NCI-H2081 treated with DMSO at 0.1 percent for 48 hours (cell line): ENCODE measurements at regions not wholly inside any gene's neighbourhood (a gene's known extent, or its start where the extent isn't known, plus 50 kb on each side); places are given as distances from the start of the nearest gene placed in this dataset.

ENCODE experiments used
- DNase-seq: peaks from one replicate; lab custom pipeline; 2025; lab: John Stamatoyannopoulos, UW

DNA sequence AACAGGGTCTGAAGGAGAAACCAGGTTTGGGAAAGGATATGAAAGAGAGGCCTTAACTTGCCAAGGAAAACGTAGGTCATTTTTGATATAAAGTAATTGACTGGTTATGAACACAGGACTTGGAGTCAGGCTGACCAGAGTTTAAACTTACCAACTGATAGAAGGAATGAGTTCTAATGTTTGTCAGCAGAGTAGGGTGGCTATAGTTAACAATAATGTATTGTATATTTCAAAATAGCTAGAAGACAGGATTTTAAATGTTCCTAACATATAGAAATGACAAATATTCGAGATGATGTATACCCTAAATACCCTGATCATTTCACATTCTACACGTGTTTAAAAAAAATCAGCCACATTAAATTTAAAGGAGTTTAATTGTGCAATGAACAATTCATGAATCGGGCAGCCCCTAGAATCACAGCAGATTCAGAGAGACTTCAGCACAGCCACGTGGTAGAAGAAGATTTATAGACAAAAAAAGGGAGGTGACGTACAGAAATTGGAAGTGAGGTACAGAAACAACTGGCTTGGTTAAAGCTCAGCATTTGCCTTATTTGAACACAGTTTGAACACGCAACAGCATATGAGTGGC, 52.5 kb upstream of the PLEKHG7 start:
- DNase-seq, result no peak

DNA sequence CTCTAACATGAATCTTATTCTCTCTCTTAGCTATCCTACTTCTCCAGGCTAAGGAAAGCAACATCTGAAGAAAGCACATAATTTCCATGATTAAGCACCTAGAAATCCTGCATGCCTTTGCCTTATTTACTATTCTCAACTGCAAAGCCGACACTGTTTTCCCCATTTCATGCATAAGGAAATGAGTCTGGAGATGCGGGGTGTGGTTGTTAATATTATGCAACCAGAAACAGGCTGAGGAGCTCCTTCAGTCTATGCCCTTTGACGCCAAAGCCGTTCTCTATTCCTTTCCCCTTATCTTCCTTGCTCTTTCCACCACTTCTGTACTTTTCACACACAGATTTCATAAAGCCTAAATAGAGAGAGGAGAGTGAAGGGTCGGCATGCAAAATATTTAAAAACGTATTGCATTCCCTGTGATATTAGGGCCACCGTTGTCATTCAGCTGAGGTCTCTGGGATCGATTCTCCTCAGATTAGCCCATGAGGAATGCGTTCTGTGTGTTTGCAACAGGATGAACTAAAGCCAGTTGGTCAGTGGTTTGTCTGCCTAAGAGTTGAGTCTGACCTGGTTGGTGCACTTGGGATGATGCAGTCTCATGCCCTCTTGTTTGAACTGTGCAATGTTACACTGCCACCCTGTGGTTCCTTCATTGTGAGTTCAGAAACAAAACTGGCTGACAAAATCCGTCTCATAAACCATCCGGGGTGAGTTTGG, 53.1 kb upstream of the PLEKHG7 start:
- peak; percentile 11 for DNase-seq

DNA sequence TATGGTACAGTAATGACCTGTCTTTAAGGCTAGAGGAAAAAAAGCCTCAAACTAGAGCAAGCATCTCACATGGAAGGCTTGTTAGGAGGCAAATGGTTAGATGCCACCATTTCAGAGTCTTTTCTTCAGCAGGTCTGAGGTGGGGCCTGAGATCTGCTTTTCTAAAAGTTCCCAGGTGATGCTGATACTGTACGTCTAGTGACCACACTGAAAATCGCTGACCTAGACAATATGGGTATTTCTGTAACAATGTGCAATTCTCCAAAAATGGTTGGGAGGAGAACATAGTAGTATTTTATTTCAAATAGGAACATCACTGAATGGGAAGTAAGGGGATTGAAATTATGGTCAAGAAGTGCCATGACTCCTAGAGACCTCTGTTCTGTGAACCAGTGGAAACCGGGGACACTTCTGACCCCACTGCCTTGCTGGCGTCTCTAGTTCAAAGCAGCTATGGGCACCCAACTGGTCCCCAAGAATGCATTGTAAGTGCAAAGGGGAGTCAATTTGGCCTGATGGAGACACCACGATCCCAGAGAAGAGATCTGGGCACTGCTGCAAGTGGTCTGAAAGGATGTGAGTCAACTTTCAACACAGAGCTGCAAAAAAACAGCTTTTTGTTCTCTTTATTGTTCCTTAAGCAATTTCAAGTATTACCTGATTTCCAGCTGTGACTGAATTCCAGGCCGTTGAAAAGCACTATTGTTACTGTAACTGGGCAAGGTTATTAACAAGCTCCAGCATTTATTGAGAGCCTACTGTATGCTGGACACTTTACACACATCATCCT, 54.4 kb upstream of the PLEKHG7 start:
- DNase-seq, result no peak

DNA sequence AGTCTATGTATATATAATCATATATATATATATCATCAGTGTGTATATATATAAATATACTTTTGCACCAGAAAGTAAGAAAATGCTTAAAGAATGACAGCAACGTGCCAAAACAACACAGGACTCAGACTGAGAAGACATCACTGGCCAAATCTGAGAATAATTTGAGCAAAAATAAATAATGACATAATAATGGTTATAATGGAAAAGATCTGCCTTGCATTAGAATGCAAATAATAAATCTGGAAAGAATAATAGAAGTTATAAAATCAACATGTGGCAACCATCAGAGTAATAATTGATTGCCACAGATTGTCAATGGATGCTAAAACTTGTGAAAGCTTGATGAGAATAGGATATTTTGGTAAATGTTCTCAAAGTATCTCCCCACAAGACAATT, 61.5 kb upstream of the PLEKHG7 start:
- DNase-seq, result no peak

DNA sequence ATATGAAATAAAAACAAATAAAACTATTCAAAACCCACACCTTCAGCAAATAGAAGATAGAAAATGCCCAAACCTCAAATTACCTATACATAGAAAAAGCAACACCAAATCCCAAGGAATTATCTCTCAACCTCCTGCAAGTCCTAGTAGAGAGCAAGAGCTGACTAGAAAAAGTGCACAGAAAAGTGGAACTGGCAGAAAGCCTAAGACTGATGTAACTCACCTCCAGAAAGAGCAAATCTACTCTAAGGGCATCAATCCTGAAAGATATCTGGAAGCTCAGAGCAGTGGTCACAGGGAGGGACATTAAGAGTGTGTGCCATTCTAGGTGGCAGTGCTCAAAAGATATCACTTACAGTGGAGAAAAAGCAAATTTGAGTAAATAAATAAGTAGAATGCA, 62.1 kb upstream of the PLEKHG7 start:
- no peak for DNase-seq

DNA sequence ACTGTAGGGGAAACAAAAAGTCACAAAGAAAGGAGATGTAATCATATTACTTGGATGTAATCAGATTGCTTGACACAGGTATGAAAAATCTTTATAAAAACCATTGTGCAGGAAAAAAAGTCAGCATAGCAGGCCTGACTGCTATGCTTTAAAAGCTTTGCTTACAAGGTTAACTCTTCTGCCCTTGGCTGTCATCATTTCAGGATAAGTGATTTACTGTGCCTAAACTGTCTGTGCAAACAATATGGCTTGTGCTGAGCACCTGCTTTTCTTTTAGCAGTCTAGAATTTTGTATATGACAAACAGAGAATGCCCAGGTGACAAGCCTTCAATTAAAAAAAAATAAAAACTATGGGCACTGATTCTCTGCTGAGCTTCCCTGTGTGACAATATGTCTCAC, 63.8 kb upstream of the PLEKHG7 start:
- peak; percentile 5 for DNase-seq

DNA sequence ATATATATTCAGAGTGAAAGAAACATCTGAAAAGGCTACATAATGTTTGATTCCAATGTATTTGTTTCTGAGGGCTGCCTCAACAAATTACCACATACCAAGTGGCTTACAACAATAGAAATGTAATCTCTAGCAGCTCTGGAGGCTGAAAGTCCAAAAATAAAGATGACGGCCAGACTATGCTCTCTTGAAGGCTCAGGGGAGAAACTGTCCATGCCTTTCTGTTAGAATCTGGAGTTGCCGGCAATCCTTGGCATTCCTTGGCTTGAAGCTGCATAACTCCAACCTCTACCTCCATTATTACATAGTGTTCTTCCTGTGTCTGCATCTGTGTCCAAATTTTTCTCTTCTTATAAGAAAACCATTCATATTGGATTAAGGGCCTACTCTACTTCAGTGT, 68.1 kb upstream of the PLEKHG7 start:
- no peak for DNase-seq

DNA sequence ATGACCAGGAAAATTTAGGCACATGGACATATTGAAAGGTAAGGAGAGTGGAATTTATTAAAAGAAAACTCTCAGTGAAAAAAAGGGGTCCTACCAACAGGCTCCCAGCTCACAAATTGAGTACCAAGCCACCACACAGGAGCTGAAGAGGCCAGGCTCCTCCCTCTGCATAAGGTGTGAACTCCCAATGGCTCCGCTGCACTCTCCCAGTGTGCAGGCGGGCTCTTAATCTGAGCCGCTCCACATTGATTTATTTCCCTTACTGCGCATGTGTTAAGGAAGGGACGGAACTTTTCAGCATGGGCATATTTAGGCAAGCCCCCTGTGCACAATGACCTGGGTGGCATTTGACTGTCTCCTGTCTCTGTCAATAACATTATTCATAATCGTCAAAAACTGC, 68.6 kb upstream of the PLEKHG7 start:
- no peak for DNase-seq

DNA sequence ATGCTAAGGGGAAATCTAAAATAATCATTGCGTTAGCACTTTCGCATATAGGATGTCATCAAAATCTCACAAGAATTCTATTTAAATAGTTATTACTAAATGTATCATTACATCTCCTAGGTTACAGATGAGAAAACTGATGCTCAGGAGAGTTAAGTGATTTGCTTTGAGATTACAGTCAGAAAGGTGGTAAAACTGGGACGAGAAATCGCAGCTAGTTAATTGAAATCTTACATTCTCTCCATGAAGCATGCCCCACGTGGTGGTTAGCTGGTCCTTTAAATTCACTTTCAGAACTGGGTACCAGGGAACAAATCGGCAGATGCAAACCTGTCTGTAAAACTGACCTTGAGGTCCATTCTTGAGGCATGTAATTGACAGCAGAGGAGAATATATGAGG, 71.8 kb upstream of the PLEKHG7 start:
- DNase-seq, result no peak

DNA sequence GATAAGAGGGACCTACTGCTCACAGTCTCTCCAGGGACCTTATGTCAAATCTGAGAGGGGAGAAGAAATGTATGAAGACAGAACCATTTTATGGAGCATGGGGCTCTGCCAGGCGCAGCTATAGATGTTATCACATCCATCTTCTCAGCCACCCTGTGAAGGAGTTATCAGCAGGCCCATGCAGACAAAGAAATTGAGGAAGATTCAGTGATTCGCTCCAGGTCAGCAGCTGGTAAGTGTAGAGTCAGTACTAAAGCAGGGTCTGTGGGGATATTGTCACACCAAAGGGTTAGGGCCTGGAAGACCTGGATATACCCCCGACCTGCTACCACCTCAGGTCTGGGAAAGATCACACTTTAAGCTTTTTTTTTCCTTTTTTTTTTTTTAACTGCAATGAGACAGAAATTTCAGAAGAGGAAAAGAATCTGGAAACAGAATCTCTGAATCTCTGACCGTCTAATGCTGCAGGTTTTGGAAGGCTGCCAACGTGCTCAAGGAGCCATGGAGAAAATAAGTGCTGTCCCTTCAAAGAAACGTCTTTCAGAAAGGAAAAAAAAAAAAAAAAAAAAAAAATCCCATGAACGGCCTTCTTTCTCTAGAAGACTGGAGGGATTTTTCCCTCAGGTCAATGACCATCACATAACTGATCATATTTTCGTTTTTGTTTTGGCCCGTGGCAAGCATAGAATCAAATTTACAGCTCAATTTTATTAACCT, 73.3 kb upstream of the PLEKHG7 start:
- DNase-seq, result no peak

DNA sequence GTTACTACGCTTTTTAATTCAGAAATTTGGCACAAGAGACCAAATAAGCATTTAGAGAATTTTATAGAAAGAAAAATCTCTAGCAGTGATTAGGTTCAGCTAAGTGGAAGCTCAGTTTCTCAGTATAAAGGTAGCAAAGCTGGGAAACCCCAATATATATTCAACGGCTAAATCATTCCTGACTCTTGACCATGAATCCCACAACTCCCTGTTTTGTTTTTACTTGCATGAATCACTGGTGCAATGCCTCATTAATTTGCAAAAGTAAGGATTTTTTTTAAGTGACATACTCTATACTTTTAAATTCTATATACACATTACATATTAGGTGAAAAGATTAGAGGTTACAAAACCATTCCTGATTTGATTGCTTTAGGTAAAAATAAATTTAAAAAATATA, 74.3 kb upstream of the PLEKHG7 start:
- DNase-seq, result no peak

DNA sequence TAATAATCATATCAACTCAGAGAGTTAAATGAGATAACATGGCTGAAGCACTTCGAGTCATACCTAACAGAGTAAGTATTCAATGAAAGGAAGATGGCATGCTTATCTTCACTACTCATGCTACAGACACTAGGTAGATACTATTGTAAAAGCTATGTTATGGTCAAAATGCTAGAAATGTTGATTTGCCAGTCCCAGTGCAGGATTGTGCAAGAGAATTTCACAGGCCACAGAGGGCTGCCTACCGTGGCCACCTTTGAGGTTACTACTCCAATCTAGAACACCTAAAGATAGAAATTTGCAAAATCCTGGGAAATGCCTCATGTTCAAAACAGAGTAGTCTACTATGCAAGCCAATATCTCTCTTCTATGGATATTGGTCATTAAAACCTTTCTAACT, 75.3 kb upstream of the PLEKHG7 start:
- DNase-seq, result no peak

DNA sequence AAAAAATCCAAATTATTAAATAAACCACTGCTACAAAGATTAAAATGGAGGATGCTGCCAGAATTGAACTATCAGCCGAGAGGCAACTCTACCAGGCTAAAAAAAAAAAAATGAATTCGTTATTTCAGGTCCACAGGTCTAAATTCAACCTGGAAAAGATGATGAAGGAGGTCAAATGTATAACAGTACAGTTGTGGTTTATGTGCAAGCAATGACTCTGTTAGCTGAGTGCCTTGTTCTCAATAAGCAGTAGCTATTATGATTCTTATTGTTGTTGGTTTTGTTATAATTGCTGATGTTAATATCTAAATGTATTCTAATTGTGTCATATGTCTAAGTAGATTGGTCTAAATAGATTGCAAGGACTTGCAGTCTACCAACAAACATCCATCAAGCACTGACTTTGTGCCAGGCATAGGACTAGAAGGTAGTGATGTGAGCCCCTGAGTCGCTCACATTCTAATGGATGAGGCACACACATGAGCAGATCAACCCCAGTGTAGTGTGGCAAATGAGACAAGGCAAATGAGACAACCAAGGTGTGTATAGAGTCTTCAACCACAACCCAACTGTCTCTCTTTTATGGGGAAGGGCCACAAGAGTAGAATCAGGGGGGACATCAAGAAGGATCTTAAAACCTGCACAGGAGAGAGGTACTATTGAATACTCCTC, 77.0 kb upstream of the PLEKHG7 start:
- no peak for DNase-seq

DNA sequence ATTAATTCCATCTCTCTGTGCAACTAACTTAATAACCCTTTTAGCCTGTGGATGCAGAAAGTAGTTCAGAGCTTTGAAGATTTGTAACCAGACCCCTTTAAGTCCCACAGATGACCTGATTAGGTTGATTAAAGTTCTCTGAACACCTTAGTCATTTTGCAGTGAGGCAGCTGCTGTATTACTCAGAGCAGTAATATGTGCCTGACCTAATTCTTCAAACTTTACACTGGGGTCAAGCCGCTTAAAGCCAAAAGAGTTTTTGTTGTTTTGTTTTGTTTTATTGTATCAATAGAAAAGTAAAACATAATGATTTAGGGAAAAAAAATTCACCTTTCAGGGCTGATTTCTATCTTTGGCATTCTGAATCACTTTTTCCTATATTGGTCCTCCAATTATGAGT, 78.6 kb upstream of the PLEKHG7 start:
- DNase-seq, result no peak

DNA sequence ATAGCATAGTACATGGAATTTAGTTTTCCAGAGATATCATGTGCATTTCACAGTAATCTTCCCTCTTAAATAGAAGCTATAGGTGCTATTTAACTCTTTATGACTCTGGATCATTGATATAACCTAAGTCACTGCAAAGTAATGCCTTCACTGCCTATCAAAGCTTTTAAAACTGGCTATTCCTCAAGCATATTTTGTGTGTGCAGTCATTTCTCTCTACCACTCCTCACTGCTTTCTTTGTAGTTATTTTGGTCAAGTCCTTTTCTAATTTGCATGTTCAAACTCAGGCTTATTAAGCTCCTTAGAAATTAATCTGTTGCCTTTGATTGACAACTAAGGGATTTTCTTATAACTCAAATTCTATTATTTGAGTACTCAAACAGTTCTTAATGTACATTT, 79.4 kb upstream of the PLEKHG7 start:
- no peak for DNase-seq

DNA sequence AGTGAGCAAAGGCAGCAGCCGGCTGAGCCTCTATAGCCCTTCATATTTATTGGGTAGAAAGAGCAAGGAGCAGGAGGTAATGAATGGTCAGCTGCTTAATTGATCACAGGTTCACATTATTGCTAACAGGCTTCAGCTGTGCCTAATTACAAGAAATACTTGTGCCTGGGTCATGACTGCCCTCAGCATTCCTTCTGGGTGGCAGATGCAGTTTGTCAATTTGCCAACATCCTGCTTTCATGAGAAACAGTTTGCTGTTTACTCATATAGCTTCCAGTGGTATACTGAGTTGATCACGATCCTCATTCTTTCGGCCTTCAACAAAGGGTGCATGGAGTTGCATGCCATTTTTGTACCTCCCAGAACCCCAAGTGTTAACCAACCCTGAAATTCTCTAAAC, 81.0 kb upstream of the PLEKHG7 start:
- no peak for DNase-seq

DNA sequence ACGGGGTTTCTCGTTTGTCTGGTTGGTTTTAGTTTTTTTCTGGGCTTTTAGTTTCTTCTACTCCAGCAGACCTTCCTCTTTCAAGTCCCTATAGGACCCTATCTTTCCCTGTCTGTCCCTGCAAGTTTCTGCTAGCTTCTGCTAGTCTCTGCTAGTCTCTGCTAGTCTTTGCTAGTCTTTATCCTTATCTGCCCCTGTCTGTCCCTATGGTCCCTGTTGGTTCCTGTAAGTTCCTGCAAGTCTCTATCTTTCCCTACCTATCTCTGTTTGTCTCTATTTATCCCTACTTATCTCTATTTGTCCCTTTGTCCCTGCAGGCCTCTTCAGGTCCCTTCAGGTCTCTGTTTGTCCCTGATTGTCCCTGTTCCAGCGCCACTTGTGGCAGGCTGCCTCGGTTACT, 81.5 kb upstream of the PLEKHG7 start:
- no peak for DNase-seq

DNA sequence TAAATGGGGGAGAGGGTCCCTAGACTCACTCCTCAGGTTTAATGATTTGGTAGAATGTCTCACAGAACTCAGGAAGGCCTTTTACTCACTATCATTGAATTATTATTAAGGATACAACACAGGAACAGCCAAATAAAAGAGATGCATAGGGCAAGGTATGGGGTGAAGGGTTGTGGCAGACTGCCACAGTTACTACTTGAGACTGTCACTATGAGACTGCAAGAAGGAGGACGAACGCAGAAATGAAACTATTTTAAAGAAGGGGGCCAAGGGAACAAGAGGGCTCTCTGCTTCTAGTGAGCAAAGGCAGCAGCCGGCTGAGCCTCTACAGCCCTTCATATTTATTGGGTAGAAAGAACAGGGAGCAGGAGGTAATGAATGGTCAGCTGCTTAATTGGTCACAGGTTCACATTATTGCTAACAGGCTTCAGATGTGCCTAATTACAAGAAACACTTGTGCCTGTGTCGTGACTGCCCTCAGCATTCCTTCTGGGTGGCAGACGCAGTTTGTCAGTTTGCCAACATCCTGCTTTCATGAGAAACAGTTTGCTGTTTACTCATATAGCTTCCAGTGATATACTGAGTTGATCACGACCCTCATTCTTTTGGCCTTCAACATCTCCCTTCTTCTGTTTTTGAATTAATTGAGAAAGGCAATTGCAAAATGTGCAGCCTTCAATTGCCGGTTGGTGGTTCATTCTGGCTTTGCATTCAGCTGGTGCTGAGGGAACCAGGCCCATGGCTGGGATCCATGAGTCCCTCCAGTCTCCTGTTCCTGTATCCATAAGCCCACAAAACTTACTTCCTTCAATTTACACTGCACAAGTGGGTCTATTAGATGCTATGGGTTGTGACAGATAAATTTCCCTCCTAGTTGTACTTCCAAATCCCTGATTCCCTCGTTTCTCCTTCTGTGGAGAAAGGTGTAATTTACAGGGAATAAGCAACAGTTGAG, 82.8 kb upstream of the PLEKHG7 start:
- no peak for DNase-seq

DNA sequence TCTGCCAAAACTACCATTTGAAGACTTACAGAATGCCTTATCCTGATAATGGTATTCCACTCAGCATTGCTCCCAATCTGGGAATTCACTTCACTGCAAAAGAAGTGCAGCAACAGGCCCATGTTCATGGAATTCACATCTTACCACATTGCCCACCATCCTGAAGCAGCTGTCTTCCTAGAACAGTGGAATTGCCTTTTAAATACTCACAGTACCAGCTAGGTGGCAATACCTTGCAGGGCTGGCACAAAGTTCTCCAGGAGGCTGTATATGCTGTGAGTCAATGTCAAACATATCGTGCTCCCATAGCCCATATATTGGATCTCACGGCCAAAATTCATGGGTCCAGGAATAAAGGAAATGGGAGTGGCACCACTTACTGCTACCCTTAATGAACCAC, 83.8 kb upstream of the PLEKHG7 start:
- no peak for DNase-seq

DNA sequence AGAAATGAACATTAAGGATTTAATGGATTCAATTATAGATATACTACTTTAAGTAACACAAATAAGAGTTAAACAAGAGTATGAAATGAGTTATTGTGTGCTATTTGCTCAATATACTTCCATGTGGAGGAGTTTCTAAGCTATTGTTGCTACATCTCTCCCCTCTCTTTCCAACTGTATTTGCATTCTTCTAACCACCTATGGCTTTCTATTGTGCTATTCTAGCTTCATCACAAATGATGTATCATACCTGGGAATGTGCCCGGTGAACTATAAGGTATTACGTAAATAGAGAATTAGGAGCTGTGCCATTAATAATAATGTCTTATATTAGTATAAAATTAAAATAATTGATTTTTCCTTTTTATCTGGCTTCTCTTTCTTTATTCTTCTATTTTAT, 87.1 kb upstream of the PLEKHG7 start:
- no peak for DNase-seq

DNA sequence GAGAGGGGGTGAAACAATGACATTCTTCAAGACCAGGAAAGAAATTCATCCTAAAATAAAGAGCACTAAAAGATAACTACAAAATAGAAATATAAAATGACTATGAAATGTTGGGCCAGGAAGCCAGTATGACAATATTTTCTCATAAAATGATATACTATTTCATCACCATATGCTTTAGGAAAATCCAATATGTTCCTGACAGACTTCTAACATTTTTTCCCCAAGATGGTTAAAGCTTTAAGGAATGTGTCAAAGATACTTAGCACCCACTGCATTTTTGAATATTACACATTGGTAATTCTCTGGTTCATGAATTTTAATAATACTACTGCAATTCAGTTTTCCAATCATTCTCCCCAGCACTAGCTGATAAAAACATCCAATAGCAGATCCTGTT, 87.7 kb upstream of the PLEKHG7 start:
- DNase-seq, result no peak
